ENCODE measurements at regions not wholly inside any gene's neighbourhood (a gene's known extent, or its start where the extent isn't known, plus 50 kb on each side); places are given as distances from the start of the nearest gene placed in this dataset.

GRCh38 chr10:4720463-4720862 is 105.5 kb upstream of the AKR1E2 start:
- TF ChIP-seq CTCF (IDR thresholded peaks at IDR 0.05; ENCODE audit: low read depth, low read length, missing control alignments), result no peak
- peak; percentile 9 for DNase-seq (ENCODE audit: extremely low read depth, low read depth)
- no peak overlapping the region for H3K4me3 ChIP-seq (replicated peaks; ENCODE audit: low read depth, low read length)

GRCh38 chr10:4719671-4720070 is 106.3 kb upstream of the AKR1E2 start:
- DNase-seq (ENCODE audit: extremely low read depth, low read depth), result no peak
- TF ChIP-seq CTCF (IDR thresholded peaks at IDR 0.05; ENCODE audit: low read depth, low read length, missing control alignments), result no peak
- H3K4me3 ChIP-seq (replicated peaks; ENCODE audit: low read depth, low read length), result no peak overlapping the region

GRCh38 chr10:4719036-4719435 is 107.0 kb upstream of the AKR1E2 start:
- TF ChIP-seq CTCF (IDR thresholded peaks at IDR 0.05; ENCODE audit: low read depth, low read length, missing control alignments), result no peak
- H3K4me3 ChIP-seq (replicated peaks; ENCODE audit: low read depth, low read length), result no peak overlapping the region
- no peak for DNase-seq (ENCODE audit: extremely low read depth, low read depth)

GRCh38 chr10:4718544-4718943 is 107.5 kb upstream of the AKR1E2 start:
- TF ChIP-seq CTCF (IDR thresholded peaks at IDR 0.05; ENCODE audit: low read depth, low read length, missing control alignments), result no peak
- no peak for DNase-seq (ENCODE audit: extremely low read depth, low read depth)
- H3K4me3 ChIP-seq (replicated peaks; ENCODE audit: low read depth, low read length), result no peak overlapping the region

- no peak overlapping the region for H3K4me3 ChIP-seq (replicated peaks; ENCODE audit: low read depth, low read length)
- no peak for DNase-seq (ENCODE audit: extremely low read depth, low read depth)
- no peak for TF ChIP-seq CTCF (IDR thresholded peaks at IDR 0.05; ENCODE audit: low read depth, low read length, missing control alignments)
Observed at GRCh38 chr10:4717670-4718069, 108.3 kb upstream of the AKR1E2 start.

- no peak overlapping the region for H3K4me3 ChIP-seq (replicated peaks; ENCODE audit: low read depth, low read length)
- DNase-seq (ENCODE audit: extremely low read depth, low read depth), result no peak
- TF ChIP-seq CTCF (IDR thresholded peaks at IDR 0.05; ENCODE audit: low read depth, low read length, missing control alignments), result no peak
Observed at GRCh38 chr10:4710858-4711257, 115.1 kb upstream of the AKR1E2 start.

GRCh38 chr10:4708123-4708759 is 117.8 kb upstream of the AKR1E2 start:
- TF ChIP-seq CTCF (IDR thresholded peaks at IDR 0.05; ENCODE audit: low read depth, low read length, missing control alignments), result peak; percentile 53
- DNase-seq (ENCODE audit: extremely low read depth, low read depth), result no peak
- no peak overlapping the region for H3K4me3 ChIP-seq (replicated peaks; ENCODE audit: low read depth, low read length)
